ENCODE measurements at regions not wholly inside any gene's neighbourhood (a gene's known extent, or its start where the extent isn't known, plus 50 kb on each side); places are given as distances from the start of the nearest gene placed in this dataset.

- TF ChIP-seq TAF1 (IDR thresholded peaks at IDR 0.05; ENCODE audit: borderline replicate concordance, insufficient read depth, low read length), result no peak
- no peak for TF ChIP-seq POLR2AphosphoS5 (IDR thresholded peaks at IDR 0.05; ENCODE audit: low read depth, low read length)
Measured at GRCh38 chr11:13215149-13215548, 62.4 kb upstream of the BMAL1 start.
